GM19467 (cell line): ENCODE measurements at regions not wholly inside any gene's neighbourhood (a gene's known extent, or its start where the extent isn't known, plus 50 kb on each side); places are given as distances from the start of the nearest gene placed in this dataset.

Experiments
- ATAC-seq: cut with Tn5 transposase; IDR thresholded peaks from one replicate; pipeline ENCODE4 v1.9.1; 2021; ENCODE audit warnings: mild to moderate bottlenecking, moderate library complexity; ENCODE audit not compliant: unreplicated experiment

- no peak for ATAC-seq
Observed at GRCh38 chr5:125836256-125836655, 587.0 kb upstream of the GRAMD2B start.

GRCh38 chr5:125837866-125838265 is 585.3 kb upstream of the GRAMD2B start:
- no peak for ATAC-seq

GRCh38 chr5:125847561-125847960 is 575.6 kb upstream of the GRAMD2B start:
- ATAC-seq, result no peak

GRCh38 chr5:125848751-125849150 is 574.5 kb upstream of the GRAMD2B start:
- no peak for ATAC-seq

GRCh38 chr5:125856949-125857348 is 566.3 kb upstream of the GRAMD2B start:
- ATAC-seq, result no peak

- ATAC-seq, result no peak
Observed at GRCh38 chr5:125863579-125863978, 559.6 kb upstream of the GRAMD2B start.

- no peak for ATAC-seq
Observed at GRCh38 chr5:125865166-125865815, 557.9 kb upstream of the GRAMD2B start.

- ATAC-seq, result no peak
Observed at GRCh38 chr5:125868036-125868435, 555.2 kb upstream of the GRAMD2B start.

- no peak for ATAC-seq
Observed at GRCh38 chr5:125870256-125870655, 553.0 kb upstream of the GRAMD2B start.

- no peak for ATAC-seq
Observed at GRCh38 chr5:125874057-125874456, 549.2 kb upstream of the GRAMD2B start.

- ATAC-seq, result no peak
Observed at GRCh38 chr5:125874717-125875116, 548.5 kb upstream of the GRAMD2B start.

GRCh38 chr5:125877248-125877647 is 546.0 kb upstream of the GRAMD2B start:
- no peak for ATAC-seq

GRCh38 chr5:125882061-125882460 is 541.1 kb upstream of the GRAMD2B start:
- ATAC-seq, result no peak

- no peak for ATAC-seq
Observed at GRCh38 chr5:125883223-125883622, 540.0 kb upstream of the GRAMD2B start.

GRCh38 chr5:125888358-125888757 is 534.9 kb upstream of the GRAMD2B start:
- ATAC-seq, result no peak

- ATAC-seq, result no peak
Observed at GRCh38 chr5:125890511-125890931, 532.7 kb upstream of the GRAMD2B start.

GRCh38 chr5:125891061-125891725 is 532.0 kb upstream of the GRAMD2B start:
- no peak for ATAC-seq

GRCh38 chr5:125894383-125894782 is 528.8 kb upstream of the GRAMD2B start:
- ATAC-seq, result no peak

GRCh38 chr5:125896368-125896767 is 526.8 kb upstream of the GRAMD2B start:
- ATAC-seq, result no peak

- ATAC-seq, result no peak
Observed at GRCh38 chr5:125897089-125897488, 526.1 kb upstream of the GRAMD2B start.

GRCh38 chr5:125898851-125899405 is 524.3 kb upstream of the GRAMD2B start:
- no peak for ATAC-seq

- ATAC-seq, result no peak
Observed at GRCh38 chr5:125912028-125912427, 511.2 kb upstream of the GRAMD2B start.
